ENCODE measurements at regions not wholly inside any gene's neighbourhood (a gene's known extent, or its start where the extent isn't known, plus 50 kb on each side); places are given as distances from the start of the nearest gene placed in this dataset.

- DNase-seq (ENCODE audit: low read depth), result no peak
Measured at GRCh38 chr3:159898147-159898546, 90.5 kb upstream of the IL12A start.

- no peak for DNase-seq (ENCODE audit: low read depth)
Measured at GRCh38 chr3:159899166-159899565, 89.5 kb upstream of the IL12A start.

GRCh38 chr3:159902546-159903314 is 85.9 kb upstream of the IL12A start:
- no peak for DNase-seq (ENCODE audit: low read depth)

- no peak for DNase-seq (ENCODE audit: low read depth)
Measured at GRCh38 chr3:159904455-159904854, 84.2 kb upstream of the IL12A start.

GRCh38 chr3:159904911-159905310 is 83.7 kb upstream of the IL12A start:
- no peak for DNase-seq (ENCODE audit: low read depth)

GRCh38 chr3:159907828-159908227 is 80.8 kb upstream of the IL12A start:
- no peak for DNase-seq (ENCODE audit: low read depth)

- no peak for DNase-seq (ENCODE audit: low read depth)
Measured at GRCh38 chr3:159910991-159911663, 77.5 kb upstream of the IL12A start.

GRCh38 chr3:159911664-159912037 is 77.0 kb upstream of the IL12A start:
- DNase-seq (ENCODE audit: low read depth), result no peak

GRCh38 chr3:159913712-159914414 is 74.8 kb upstream of the IL12A start:
- no peak for DNase-seq (ENCODE audit: low read depth)

- DNase-seq (ENCODE audit: low read depth), result no peak
Measured at GRCh38 chr3:159914426-159914825, 74.2 kb upstream of the IL12A start.

GRCh38 chr3:159916052-159916451 is 72.6 kb upstream of the IL12A start:
- DNase-seq (ENCODE audit: low read depth), result no peak

GRCh38 chr3:159917141-159917540 is 71.5 kb upstream of the IL12A start:
- DNase-seq (ENCODE audit: low read depth), result no peak

- DNase-seq (ENCODE audit: low read depth), result no peak
Measured at GRCh38 chr3:159919873-159920272, 68.8 kb upstream of the IL12A start.

GRCh38 chr3:159922193-159922840 is 66.3 kb upstream of the IL12A start:
- DNase-seq (ENCODE audit: low read depth), result no peak

GRCh38 chr3:159922861-159923312 is 65.7 kb upstream of the IL12A start:
- no peak for DNase-seq (ENCODE audit: low read depth)

- no peak for DNase-seq (ENCODE audit: low read depth)
Measured at GRCh38 chr3:159923336-159923735, 65.3 kb upstream of the IL12A start.

- no peak for DNase-seq (ENCODE audit: low read depth)
Measured at GRCh38 chr3:159923956-159924355, 64.7 kb upstream of the IL12A start.

- DNase-seq (ENCODE audit: low read depth), result no peak
Measured at GRCh38 chr3:159924411-159924810, 64.2 kb upstream of the IL12A start.

- no peak for DNase-seq (ENCODE audit: low read depth)
Measured at GRCh38 chr3:159925248-159925647, 63.4 kb upstream of the IL12A start.

GRCh38 chr3:159926573-159926972 is 62.1 kb upstream of the IL12A start:
- no peak for DNase-seq (ENCODE audit: low read depth)

- no peak for DNase-seq (ENCODE audit: low read depth)
Measured at GRCh38 chr3:159928071-159928491, 60.6 kb upstream of the IL12A start.

GRCh38 chr3:159928666-159929065 is 60.0 kb upstream of the IL12A start:
- no peak for DNase-seq (ENCODE audit: low read depth)
